Inflammatory macrophage (primary cell): ENCODE measurements at regions not wholly inside any gene's neighbourhood (a gene's known extent, or its start where the extent isn't known, plus 50 kb on each side); places are given as distances from the start of the nearest gene placed in this dataset.

Experiments
- DNase-seq, 2 donors: peaks; one replicate each; pipeline ENCODE4 v3.0.0-alpha.2; 2020 to 2022

- no peak for DNase-seq
Measured at GRCh38 chr3:72195895-72196294, 410.9 kb upstream of the PROK2 start.

GRCh38 chr3:72194458-72194857 is 409.5 kb upstream of the PROK2 start:
- DNase-seq: no peak

GRCh38 chr3:72193771-72194430 is 409.0 kb upstream of the PROK2 start:
- DNase-seq: no peak

GRCh38 chr3:72192572-72192971 is 407.6 kb upstream of the PROK2 start:
- DNase-seq: no peak

GRCh38 chr3:72191209-72191960 is 406.4 kb upstream of the PROK2 start:
- no peak for DNase-seq

GRCh38 chr3:72190050-72190449 is 405.1 kb upstream of the PROK2 start:
- no peak for DNase-seq

- DNase-seq: no peak
Measured at GRCh38 chr3:72189339-72189738, 404.4 kb upstream of the PROK2 start.

GRCh38 chr3:72188536-72188935 is 403.6 kb upstream of the PROK2 start:
- peak; percentile 30 to 42 for DNase-seq

GRCh38 chr3:72187131-72187530 is 402.2 kb upstream of the PROK2 start:
- DNase-seq: peak; percentile 22 to 27

- DNase-seq: no peak
Measured at GRCh38 chr3:72186400-72186855, 401.5 kb upstream of the PROK2 start.

GRCh38 chr3:72185549-72186399 is 400.8 kb upstream of the PROK2 start:
- DNase-seq: peak in 1 of 2 donors; percentile 31

- DNase-seq: no peak
Measured at GRCh38 chr3:72183489-72183888, 398.5 kb upstream of the PROK2 start.

- DNase-seq: peak; percentile 10 to 56
Measured at GRCh38 chr3:72182206-72182605, 397.3 kb upstream of the PROK2 start.

GRCh38 chr3:72181251-72181650 is 396.3 kb upstream of the PROK2 start:
- no peak for DNase-seq

- no peak for DNase-seq
Measured at GRCh38 chr3:72180405-72180804, 395.5 kb upstream of the PROK2 start.

- DNase-seq: no peak
Measured at GRCh38 chr3:72179107-72179464, 394.1 kb upstream of the PROK2 start.

- DNase-seq: no peak
Measured at GRCh38 chr3:72178463-72179106, 393.6 kb upstream of the PROK2 start.

- peak; percentile 58 to 68 for DNase-seq
Measured at GRCh38 chr3:72177075-72178050, 392.4 kb upstream of the PROK2 start.

- peak; percentile 14 to 15 for DNase-seq
Measured at GRCh38 chr3:72176537-72177041, 391.6 kb upstream of the PROK2 start.

- DNase-seq: peak; percentile 69 to 77
Measured at GRCh38 chr3:72175296-72175858, 390.4 kb upstream of the PROK2 start.

GRCh38 chr3:72174890-72175289 is 389.9 kb upstream of the PROK2 start:
- no peak for DNase-seq
